IMR-90 (cell line): ENCODE measurements at regions not wholly inside any gene's neighbourhood (a gene's known extent, or its start where the extent isn't known, plus 50 kb on each side); places are given as distances from the start of the nearest gene placed in this dataset.

Experiments used
- ATAC-seq: fragments of 200-7000 bp; cut with Tn5 transposase; 2 replicates; pipeline ENCODE4 v1.9.1; 2020; ENCODE audit warnings: low read depth, mild to moderate bottlenecking, moderate library complexity
- BruUV-seq: library from RNA; stranded (reverse); fragments of 400-500 nt; replicated peaks from 2 replicates; lab custom pipeline; 2021; lab: Mats Ljungman, UMichigan
- CTCF ChIA-PET: fragments of 300-600 bp; formaldehyde crosslinking; extraction: SDS; loops from one replicate; lab custom pipeline; 2021; ENCODE audit warnings: antibody characterized with exemption; lab: Yijun Ruan, JAX
- POLR2A ChIA-PET: fragments of 300-600 bp; sonication (Branson Sonifier 250); formaldehyde crosslinking; loops from one replicate; lab custom pipeline; 2022; ENCODE audit warnings: antibody characterized with exemption; ENCODE audit not compliant: unreplicated experiment; lab: Charles Lee
- DNase-seq: peaks from one replicate; pipeline ENCODE4 v3.0.0; 2013
- H2AFZ ChIP-seq: replicated peaks from 2 replicates; pipeline ENCODE3; 2013; ENCODE audit warnings: low read length, mild to moderate bottlenecking; ENCODE audit not compliant: poor library complexity
- H2AK5ac ChIP-seq: 2 replicates; pipeline ENCODE4 v1.6.1; 2013; ENCODE audit warnings: low read depth, low read length, inconsistent platforms
- H2AK9ac ChIP-seq: replicated peaks from 2 replicates; pipeline ENCODE3; 2013; ENCODE audit warnings: mild to moderate bottlenecking, low read depth, low read length, moderate library complexity; ENCODE audit not compliant: poor library complexity
- H2BK120ac ChIP-seq: 2 replicates; pipeline ENCODE4 v1.6.1; 2013; ENCODE audit warnings: low read depth, low read length, inconsistent platforms
- H2BK15ac ChIP-seq: 3 replicates; pipeline ENCODE4 v1.6.1; 2013; ENCODE audit warnings: low read depth, low read length, inconsistent platforms
- H2BK20ac ChIP-seq: 2 replicates; pipeline ENCODE4 v1.6.1; 2013; ENCODE audit warnings: low read depth, mild to moderate bottlenecking, inconsistent platforms, low read length, moderate library complexity
- H2BK5ac ChIP-seq: 2 replicates; pipeline ENCODE4 v1.6.1; 2013; ENCODE audit warnings: mild to moderate bottlenecking, low read depth, low read length, inconsistent platforms; ENCODE audit not compliant: poor library complexity, severe bottlenecking
- H3K14ac ChIP-seq: replicated peaks from 2 replicates; pipeline ENCODE4 v1.6.1; 2013; ENCODE audit warnings: low read depth, low read length, inconsistent platforms
- H3K18ac ChIP-seq: 2 replicates; pipeline ENCODE4 v1.6.1; 2013; ENCODE audit warnings: low read depth, low read length, control low read depth
- H3K23ac ChIP-seq: 2 replicates; pipeline ENCODE4 v1.6.1; 2013; ENCODE audit warnings: low read depth, low read length, inconsistent platforms
- H3K27ac ChIP-seq: 2 replicates; pipeline ENCODE4 v1.5.1; 2013; ENCODE audit warnings: mild to moderate bottlenecking, control low read depth, low read length; ENCODE audit not compliant: insufficient read depth
- H3K27me3 ChIP-seq: 2 replicates; pipeline ENCODE4 v1.6.1; 2013; ENCODE audit warnings: low read length; ENCODE audit not compliant: control insufficient read depth, insufficient read depth
- H3K36me3 ChIP-seq: 2 replicates; pipeline ENCODE4 v1.6.1; 2013; ENCODE audit warnings: low read length, mixed read lengths; ENCODE audit not compliant: control insufficient read depth, insufficient read depth
- H3K4ac ChIP-seq: 2 replicates; pipeline ENCODE4 v1.6.1; 2013; ENCODE audit warnings: low read depth, low read length, inconsistent platforms
- H3K4me1 ChIP-seq: 2 replicates; pipeline ENCODE4 v1.6.1; 2013; ENCODE audit warnings: low read length, mixed read lengths; ENCODE audit not compliant: control insufficient read depth, insufficient read depth
- H3K4me2 ChIP-seq: 2 replicates; pipeline ENCODE4 v1.6.1; 2013; ENCODE audit warnings: low read depth, mild to moderate bottlenecking, control low read depth, low read length, moderate library complexity
- H3K4me3 ChIP-seq: 2 replicates; pipeline ENCODE4 v1.5.1; 2013; ENCODE audit warnings: low read depth, mild to moderate bottlenecking, control low read depth, low read length, moderate library complexity; ENCODE audit not compliant: insufficient read depth
- H3K56ac ChIP-seq: 2 replicates; pipeline ENCODE4 v1.6.1; 2013; ENCODE audit warnings: low read length, inconsistent platforms; ENCODE audit not compliant: insufficient read depth; ENCODE audit errors: extremely low read depth
- H3K79me1 ChIP-seq, 2 experiments: 2 replicates each; pipeline ENCODE4 v1.6.1; 2013; ENCODE audit warnings: low read length in 2 of 2, inconsistent platforms in 1 of 2, low read depth in 1 of 2
- H3K9ac ChIP-seq: 2 replicates; pipeline ENCODE4 v1.6.1; 2013; ENCODE audit warnings: low read depth, low read length, control low read depth
- H3K9me1 ChIP-seq: 2 replicates; pipeline ENCODE4 v1.6.1; 2013; ENCODE audit warnings: low read length, inconsistent platforms; ENCODE audit not compliant: insufficient read depth
- H3K9me3 ChIP-seq: 2 replicates; pipeline ENCODE4 v1.6.1; 2013; ENCODE audit warnings: low read length; ENCODE audit not compliant: control insufficient read depth, insufficient read depth
- H4K20me1 ChIP-seq: 2 replicates; pipeline ENCODE4 v1.6.1; 2013; ENCODE audit warnings: low read length, inconsistent platforms; ENCODE audit not compliant: insufficient read depth
- H4K5ac ChIP-seq: 2 replicates; pipeline ENCODE4 v1.6.1; 2013; ENCODE audit warnings: mild to moderate bottlenecking, low read depth, low read length, control low read depth
- H4K8ac ChIP-seq, 2 experiments: 2 replicates each; pipeline ENCODE4 v1.6.1; 2013; ENCODE audit warnings: low read depth in 2 of 2, low read length in 2 of 2, control low read depth in 1 of 2, inconsistent platforms in 1 of 2
- H4K91ac ChIP-seq: 2 replicates; pipeline ENCODE4 v1.6.1; 2013; ENCODE audit warnings: low read depth, low read length, inconsistent platforms; ENCODE audit not compliant: insufficient read depth
- CEBPB ChIP-seq: IDR thresholded peaks from 2 replicates; pipeline ENCODE4 v1.6.1; 2012; ENCODE audit warnings: low read depth, low read length, improper control_type of control experiment
- CTCF ChIP-seq: conservative IDR thresholded peaks from 2 replicates; pipeline ENCODE4 v1.5.1; 2012; ENCODE audit warnings: mild to moderate bottlenecking, low read depth, low read length, improper control_type of control experiment
- ELK1 ChIP-seq: fragments of 150-350 bp; IDR thresholded peaks from 2 replicates; pipeline ENCODE4 v1.6.1; 2016; ENCODE audit warnings: low read depth, mild to moderate bottlenecking, low read length, moderate library complexity, borderline replicate concordance
- FOS ChIP-seq: fragments of 150-350 bp; IDR thresholded peaks from 2 replicates; pipeline ENCODE4 v1.6.1; 2016; ENCODE audit warnings: low read depth, low read length
- MAFK ChIP-seq: IDR thresholded peaks from 2 replicates; pipeline ENCODE4 v1.6.1; 2012; ENCODE audit warnings: low read depth, low read length, improper control_type of control experiment
- MAZ ChIP-seq: IDR thresholded peaks from 2 replicates; pipeline ENCODE4 v1.6.1; 2012; ENCODE audit warnings: low read depth, mild to moderate bottlenecking, low read length, improper control_type of control experiment, moderate library complexity, borderline replicate concordance
- MXI1 ChIP-seq: IDR thresholded peaks from 2 replicates; pipeline ENCODE4 v1.6.1; 2012; ENCODE audit warnings: low read depth, mild to moderate bottlenecking, low read length, moderate library complexity, borderline replicate concordance
- NFE2L2 ChIP-seq: fragments of 150-350 bp; IDR thresholded peaks from 2 replicates; pipeline ENCODE4 v1.6.1; 2016; ENCODE audit warnings: low read depth, mild to moderate bottlenecking, low read length
- RAD21 ChIP-seq: IDR thresholded peaks from 2 replicates; pipeline ENCODE4 v1.6.1; 2012; ENCODE audit warnings: low read length, improper control_type of control experiment
- RCOR1 ChIP-seq: IDR thresholded peaks from 2 replicates; pipeline ENCODE4 v1.6.1; 2012; ENCODE audit warnings: mild to moderate bottlenecking, low read length, improper control_type of control experiment; ENCODE audit not compliant: insufficient replicate concordance
- RFX5 ChIP-seq: IDR thresholded peaks from 2 replicates; pipeline ENCODE4 v1.8.0; 2012; ENCODE audit warnings: low read depth, mild to moderate bottlenecking, low read length, moderate library complexity
- SMC3 ChIP-seq: fragments of 150-350 bp; IDR thresholded peaks from 2 replicates; pipeline ENCODE4 v1.6.1; 2016; ENCODE audit warnings: low read depth, mild to moderate bottlenecking, antibody characterized with exemption, low read length, moderate library complexity
- USF2 ChIP-seq: fragments of 150-350 bp; IDR thresholded peaks from 2 replicates; pipeline ENCODE4 v1.6.1; 2017; ENCODE audit warnings: mild to moderate bottlenecking, antibody characterized with exemption, low read length, low read depth
- WGBS, 2 experiments: methylation state at CpG; one replicate each; pipeline versions ENCODE4 v1.1.5 to v1.1.7; 2013; ENCODE audit warnings: missing lambda C conversion rate in 2 of 2; ENCODE audit not compliant: insufficient read length in 1 of 2; ENCODE audit errors: extremely low coverage in 2 of 2; 5-methylcytosine and 5-hydroxymethylcytosine counted together
- dilution Hi-C: fragments of 300-500 bp; cut with HindIII; formaldehyde crosslinking; loops from one replicate; pipeline ENCODE4 v1.14.3; 2018; ENCODE audit warnings: low sequenced_read_pairs; ENCODE audit not compliant: unreplicated experiment
- in situ Hi-C: fragments of 300-500 bp; cut with MboI; formaldehyde crosslinking; loops from 3 replicates; pipeline ENCODE4 v1.14.3; 2019; ENCODE audit warnings: low sequenced_read_pairs, inconsistent platforms, mixed read lengths
- intact Hi-C: fragments of 100-400 bp; cut with micrococcal nuclease; formaldehyde crosslinking; loops from 2 replicates; pipeline ENCODE4 v1.10.0; 2022

- ATAC-seq, result no peak
- H2AK5ac ChIP-seq, result no peak overlapping the region
- H4K91ac ChIP-seq, result no peak overlapping the region
- intact Hi-C loops, result loop anchor here (10.0 kb wide), 1 partner anchor 1697 kb away; no protein-coding TSS in a partner anchor
- no peaks in the 10 kb centered on the region for H3K27me3 ChIP-seq
- no peaks in the 10 kb centered on the region for H3K79me1 ChIP-seq
- no peak overlapping the region for H2BK15ac ChIP-seq
- POLR2A ChIA-PET, result no interaction called here
- no peak for TF ChIP-seq CTCF
- no peak for TF ChIP-seq FOS
- no peak for TF ChIP-seq CEBPB
- no peak for TF ChIP-seq USF2
- no peak for TF ChIP-seq MAZ
- TF ChIP-seq RAD21, result no peak
- no peak for TF ChIP-seq ELK1
- TF ChIP-seq SMC3, result no peak
- no peak for TF ChIP-seq RFX5
- TF ChIP-seq MXI1, result no peak
- no peak for TF ChIP-seq RCOR1
- no peak for TF ChIP-seq MAFK
- TF ChIP-seq NFE2L2, result no peak
- no peak for DNase-seq
- no peak overlapping the region for H3K23ac ChIP-seq
- no peak overlapping the region for H3K27ac ChIP-seq
- H2BK20ac ChIP-seq, result no peak overlapping the region
- no peak overlapping the region for H3K56ac ChIP-seq
- H3K18ac ChIP-seq, result no peak overlapping the region
- H3K36me3 ChIP-seq, result no peaks in the 10 kb centered on the region
- H3K9ac ChIP-seq, result no peak overlapping the region
- BruUV-seq, result no TSS peak
- H3K4me3 ChIP-seq, result no peak overlapping the region
- no peak overlapping the region for H3K14ac ChIP-seq
- no peak overlapping the region for H2AK9ac ChIP-seq
- no peaks in the 10 kb centered on the region for H4K20me1 ChIP-seq
- no peaks in the 10 kb centered on the region for H3K9me3 ChIP-seq
- no peak overlapping the region for H2AFZ ChIP-seq
- in situ Hi-C loops, result no loop called here
- no peak overlapping the region for H4K8ac ChIP-seq
- no peak overlapping the region for H2BK120ac ChIP-seq
- no peaks in the 10 kb centered on the region for H3K9me1 ChIP-seq
- H3K4me2 ChIP-seq, result no peak overlapping the region
- dilution Hi-C loops, result no loop called here
- WGBS, 2 experiments, result 92% methylated on average over 7 of the region's 29 CpGs; no CpG with 5 or more reads in 1 of the 2 experiments
- H4K5ac ChIP-seq, result no peak overlapping the region
- CTCF ChIA-PET, result no interaction called here
- H3K4me1 ChIP-seq, result no peaks in the 10 kb centered on the region
- H3K4ac ChIP-seq, result no peak overlapping the region
- no peak overlapping the region for H2BK5ac ChIP-seq
Measured at GRCh38 chr6:90947184-90948064, 360.6 kb upstream of the MAP3K7 start.
